Stomach (tissue), 4 donors: ENCODE measurements at regions not wholly inside any gene's neighbourhood (a gene's known extent, or its start where the extent isn't known, plus 50 kb on each side); places are given as distances from the start of the nearest gene placed in this dataset.

Source experiments
- EP300 ChIP-seq: sonication (generic); formaldehyde crosslinking; IDR thresholded peaks from one replicate; pipeline ENCODE4 v1.6.1; 2017; ENCODE audit warnings: antibody characterized with exemption
- POLR2A ChIP-seq, 4 donors: fragments of 450-650 bp; IDR thresholded peaks; one replicate each; pipeline ENCODE4 v1.6.1; 2016; ENCODE audit warnings: antibody characterized with exemption in 4 of 4, control low read depth in 2 of 4, mild to moderate bottlenecking in 1 of 4, moderate library complexity in 1 of 4
- POLR2AphosphoS5 ChIP-seq, 3 donors: sonication (generic); formaldehyde crosslinking; IDR thresholded peaks; one replicate each; pipeline ENCODE4 v1.6.1; 2016; ENCODE audit warnings: antibody characterized with exemption in 3 of 3
- TF ChIP-seq, protein P1 (sequence below), 7 experiments: fragments of 450-650 bp in 4 of 7; fragments of 200-600 bp in 3 of 7; sonication (generic) in 3 of 7; IDR thresholded peaks; one replicate each; pipeline ENCODE4 v1.5.1; 2016 to 2019; ENCODE audit warnings: antibody characterized with exemption in 7 of 7, control low read depth in 2 of 7, mild to moderate bottlenecking in 1 of 7

GRCh38 chr14:53220914-53221313, 67.8 kb upstream of the DDHD1 start:
- TF ChIP-seq POLR2A (IDR thresholded peaks at IDR 0.05), result no peak
- TF ChIP-seq POLR2AphosphoS5 (IDR thresholded peaks at IDR 0.05), result no peak
- TF ChIP-seq, protein P1, sequence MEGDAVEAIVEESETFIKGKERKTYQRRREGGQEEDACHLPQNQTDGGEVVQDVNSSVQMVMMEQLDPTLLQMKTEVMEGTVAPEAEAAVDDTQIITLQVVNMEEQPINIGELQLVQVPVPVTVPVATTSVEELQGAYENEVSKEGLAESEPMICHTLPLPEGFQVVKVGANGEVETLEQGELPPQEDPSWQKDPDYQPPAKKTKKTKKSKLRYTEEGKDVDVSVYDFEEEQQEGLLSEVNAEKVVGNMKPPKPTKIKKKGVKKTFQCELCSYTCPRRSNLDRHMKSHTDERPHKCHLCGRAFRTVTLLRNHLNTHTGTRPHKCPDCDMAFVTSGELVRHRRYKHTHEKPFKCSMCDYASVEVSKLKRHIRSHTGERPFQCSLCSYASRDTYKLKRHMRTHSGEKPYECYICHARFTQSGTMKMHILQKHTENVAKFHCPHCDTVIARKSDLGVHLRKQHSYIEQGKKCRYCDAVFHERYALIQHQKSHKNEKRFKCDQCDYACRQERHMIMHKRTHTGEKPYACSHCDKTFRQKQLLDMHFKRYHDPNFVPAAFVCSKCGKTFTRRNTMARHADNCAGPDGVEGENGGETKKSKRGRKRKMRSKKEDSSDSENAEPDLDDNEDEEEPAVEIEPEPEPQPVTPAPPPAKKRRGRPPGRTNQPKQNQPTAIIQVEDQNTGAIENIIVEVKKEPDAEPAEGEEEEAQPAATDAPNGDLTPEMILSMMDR (IDR thresholded peaks at IDR 0.05), result no peak
- no peak for TF ChIP-seq EP300
